Stimulated activated CD8-positive, alpha-beta memory T cell treated with anti-CD3 and anti-CD28 coated beads, Interleukin-2, amount 100 ng/mL, for 1 hour (primary cell): ENCODE measurements at regions not wholly inside any gene's neighbourhood (a gene's known extent, or its start where the extent isn't known, plus 50 kb on each side); places are given as distances from the start of the nearest gene placed in this dataset.
"Not testable (repeated sequence)": the region's sequence is repeated elsewhere in the genome, so short reads cannot be mapped to it uniquely, and the experiment has no call there.

Source experiments
- DNase-seq, 2 donors: peaks; one replicate each; pipeline ENCODE4 v3.0.0-alpha.2; 2020; ENCODE audit warnings: low read depth in 2 of 2

GRCh38 chr2:106339609-106340008 is 128.6 kb downstream of the RGPD3 start:
- no peak for DNase-seq

- DNase-seq = no peak
These were observed 129.1 kb downstream of the RGPD3 start for GRCh38 chr2:106339132-106339531.

GRCh38 chr2:106338043-106338442 is 130.2 kb downstream of the RGPD3 start:
- DNase-seq = no peak

GRCh38 chr2:106336737-106337136 is 131.5 kb downstream of the RGPD3 start:
- no peak for DNase-seq

- DNase-seq = no peak
These were observed 132.1 kb downstream of the RGPD3 start for GRCh38 chr2:106336108-106336507.

GRCh38 chr2:106334802-106335201 is 133.4 kb downstream of the RGPD3 start:
- no peak for DNase-seq

- not testable (repeated sequence) for DNase-seq
These were observed 134.8 kb downstream of the RGPD3 start for GRCh38 chr2:106333253-106333873.

- no peak for DNase-seq
These were observed 136.2 kb downstream of the RGPD3 start for GRCh38 chr2:106332054-106332453.

- DNase-seq = not testable (repeated sequence)
These were observed 136.5 kb upstream of the UXS1 start for GRCh38 chr2:106330384-106331261.

GRCh38 chr2:106323337-106324013 is 129.4 kb upstream of the UXS1 start:
- DNase-seq = no peak

- DNase-seq = no peak
These were observed 128.2 kb upstream of the UXS1 start for GRCh38 chr2:106322281-106322680.

- not testable (repeated sequence) for DNase-seq
These were observed 126.3 kb upstream of the UXS1 start for GRCh38 chr2:106320439-106320838.

GRCh38 chr2:106316915-106317314 is 122.8 kb upstream of the UXS1 start:
- DNase-seq = no peak

- DNase-seq = no peak
These were observed 120.3 kb upstream of the UXS1 start for GRCh38 chr2:106314444-106314843.

GRCh38 chr2:106311041-106311370 is 116.9 kb upstream of the UXS1 start:
- no peak for DNase-seq

- no peak for DNase-seq
These were observed 113.8 kb upstream of the UXS1 start for GRCh38 chr2:106307860-106308259.

GRCh38 chr2:106306387-106306786 is 112.3 kb upstream of the UXS1 start:
- no peak for DNase-seq

GRCh38 chr2:106304612-106305184 is 110.6 kb upstream of the UXS1 start:
- DNase-seq = no peak

GRCh38 chr2:106299696-106300095 is 105.6 kb upstream of the UXS1 start:
- DNase-seq = no peak

- no peak for DNase-seq
These were observed 102.2 kb upstream of the UXS1 start for GRCh38 chr2:106296182-106296815.

GRCh38 chr2:106294182-106294581 is 100.1 kb upstream of the UXS1 start:
- no peak for DNase-seq

GRCh38 chr2:106293271-106293783 is 99.2 kb upstream of the UXS1 start:
- no peak for DNase-seq
